ENCODE measurements at regions not wholly inside any gene's neighbourhood (a gene's known extent, or its start where the extent isn't known, plus 50 kb on each side); places are given as distances from the start of the nearest gene placed in this dataset.

GRCh38 chr3:13253208-13253937 is 166.7 kb downstream of the NUP210 start:
- DNase-seq, result no peak
- Histone ChIP-seq H3K4me3 (no peak overlapping the region), H3K9me3 (no peaks in the 10 kb centered on the region), H3K27me3 (no peaks in the 10 kb centered on the region), H3K36me3 (no peaks in the 10 kb centered on the region)

GRCh38 chr3:13252207-13252606 is 167.9 kb downstream of the NUP210 start:
- H3K4me3 ChIP-seq, result no peak overlapping the region
- DNase-seq, result no peak

GRCh38 chr3:13251166-13251903 is 168.8 kb downstream of the NUP210 start:
- H3K27me3 ChIP-seq, result no peaks in the 10 kb centered on the region
- H3K9me3 ChIP-seq, result no peaks in the 10 kb centered on the region
- no peaks in the 10 kb centered on the region for H3K36me3 ChIP-seq
- no peak overlapping the region for H3K4me3 ChIP-seq
- DNase-seq, result no peak

More at GRCh38 chr3:13252207-13252606, 167.9 kb downstream of the NUP210 start:
- Histone ChIP-seq H3K9me3 (no peaks in the 10 kb centered on the region), H3K27me3 (no peaks in the 10 kb centered on the region), H3K36me3 (no peaks in the 10 kb centered on the region)

- Histone ChIP-seq H3K4me3 (no peak overlapping the region), H3K36me3 (no peaks in the 10 kb centered on the region), H3K9me3 (no peaks in the 10 kb centered on the region), H3K27me3 (no peaks in the 10 kb centered on the region)
- no peak for DNase-seq
Measured at GRCh38 chr3:13249664-13250390, 170.3 kb downstream of the NUP210 start.

GRCh38 chr3:13248640-13249039 is 171.5 kb downstream of the NUP210 start:
- H3K9me3 ChIP-seq, result no peaks in the 10 kb centered on the region
- no peak for DNase-seq
- no peaks in the 10 kb centered on the region for H3K27me3 ChIP-seq
- no peak overlapping the region for H3K4me3 ChIP-seq
- no peaks in the 10 kb centered on the region for H3K36me3 ChIP-seq

GRCh38 chr3:13245615-13245978 is 172.4 kb upstream of the IQSEC1 start:
- no peaks in the 10 kb centered on the region for H3K9me3 ChIP-seq
- no peak for DNase-seq
- no peaks in the 10 kb centered on the region for H3K36me3 ChIP-seq
- no peak overlapping the region for H3K4me3 ChIP-seq
- H3K27me3 ChIP-seq, result no peaks in the 10 kb centered on the region

GRCh38 chr3:13243586-13243985 is 170.4 kb upstream of the IQSEC1 start:
- H3K36me3 ChIP-seq, result no peaks in the 10 kb centered on the region
- no peaks in the 10 kb centered on the region for H3K27me3 ChIP-seq
- no peak for DNase-seq
- H3K9me3 ChIP-seq, result no peaks in the 10 kb centered on the region
- no peak overlapping the region for H3K4me3 ChIP-seq

- Histone ChIP-seq H3K4me3 (no peak overlapping the region), H3K36me3 (no peaks in the 10 kb centered on the region), H3K9me3 (no peaks in the 10 kb centered on the region), H3K27me3 (no peaks in the 10 kb centered on the region)
- DNase-seq, result no peak
Measured at GRCh38 chr3:13242364-13242737, 169.1 kb upstream of the IQSEC1 start.

- no peaks in the 10 kb centered on the region for H3K36me3 ChIP-seq
- no peak overlapping the region for H3K4me3 ChIP-seq
- H3K9me3 ChIP-seq, result no peaks in the 10 kb centered on the region
- DNase-seq, result no peak
- no peaks in the 10 kb centered on the region for H3K27me3 ChIP-seq
Measured at GRCh38 chr3:13241621-13242363, 168.6 kb upstream of the IQSEC1 start.

- H3K4me3 ChIP-seq, result no peak overlapping the region
- H3K36me3 ChIP-seq, result no peaks in the 10 kb centered on the region
- no peaks in the 10 kb centered on the region for H3K9me3 ChIP-seq
- no peaks in the 10 kb centered on the region for H3K27me3 ChIP-seq
- DNase-seq, result no peak
Measured at GRCh38 chr3:13240928-13241618, 167.8 kb upstream of the IQSEC1 start.

- DNase-seq, result no peak
- H3K4me3 ChIP-seq, result no peak overlapping the region
Measured at GRCh38 chr3:13239467-13239760, 166.2 kb upstream of the IQSEC1 start.

GRCh38 chr3:13238687-13239466 is 165.6 kb upstream of the IQSEC1 start:
- Histone ChIP-seq H3K4me3 (no peak overlapping the region), H3K27me3 (no peaks in the 10 kb centered on the region), H3K9me3 (no peaks in the 10 kb centered on the region), H3K36me3 (no peaks in the 10 kb centered on the region)
- DNase-seq, result no peak

More at GRCh38 chr3:13239467-13239760, 166.2 kb upstream of the IQSEC1 start:
- Histone ChIP-seq H3K36me3 (no peaks in the 10 kb centered on the region), H3K27me3 (no peaks in the 10 kb centered on the region), H3K9me3 (no peaks in the 10 kb centered on the region)

GRCh38 chr3:13237776-13238490 is 164.7 kb upstream of the IQSEC1 start:
- Histone ChIP-seq H3K9me3 (no peaks in the 10 kb centered on the region), H3K27me3 (no peaks in the 10 kb centered on the region), H3K4me3 (no peak overlapping the region), H3K36me3 (no peaks in the 10 kb centered on the region)
- DNase-seq, result no peak

- H3K27me3 ChIP-seq, result no peaks in the 10 kb centered on the region
- H3K9me3 ChIP-seq, result no peaks in the 10 kb centered on the region
- no peak overlapping the region for H3K4me3 ChIP-seq
- no peaks in the 10 kb centered on the region for H3K36me3 ChIP-seq
- DNase-seq, result no peak
Measured at GRCh38 chr3:13236557-13237173, 163.4 kb upstream of the IQSEC1 start.

- no peak overlapping the region for H3K4me3 ChIP-seq
- no peak for DNase-seq
- H3K36me3 ChIP-seq, result no peaks in the 10 kb centered on the region
- H3K27me3 ChIP-seq, result no peaks in the 10 kb centered on the region
- H3K9me3 ChIP-seq, result no peaks in the 10 kb centered on the region
Measured at GRCh38 chr3:13235897-13236296, 162.7 kb upstream of the IQSEC1 start.
